Jurkat, Clone E6-1 (cell line): ENCODE measurements at regions not wholly inside any gene's neighbourhood (a gene's known extent, or its start where the extent isn't known, plus 50 kb on each side); places are given as distances from the start of the nearest gene placed in this dataset.

Experiments used
- DNase-seq: peaks from one replicate; pipeline ENCODE4 v3.0.0-alpha.2; 2011; ENCODE audit warnings: low read depth, low spot score
- H3K4me3 ChIP-seq: 2 replicates; pipeline ENCODE4 v1.5.1; 2011; ENCODE audit warnings: mild to moderate bottlenecking, low read length, control low read depth, moderate library complexity

DNA sequence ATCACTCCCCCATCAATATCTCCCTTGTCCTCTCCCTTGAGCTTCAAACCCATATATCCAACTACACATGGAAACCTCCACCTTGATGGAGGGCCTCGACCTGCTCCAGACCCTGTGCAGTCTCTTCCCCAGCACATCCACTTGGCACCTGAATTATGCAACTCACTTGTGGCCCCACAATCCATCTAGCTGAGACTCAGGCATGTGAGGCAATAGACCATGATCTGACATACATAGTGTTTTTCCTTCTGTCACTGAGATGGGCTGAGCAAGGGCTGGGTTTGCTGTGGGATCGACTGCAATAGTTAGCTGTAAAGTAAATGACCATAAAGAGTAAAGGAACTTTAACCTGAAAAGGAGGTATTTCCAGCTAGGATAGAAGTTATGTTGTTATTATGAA lies 172.9 kb upstream of the RAD23B start:
- DNase-seq, result no peak

DNA sequence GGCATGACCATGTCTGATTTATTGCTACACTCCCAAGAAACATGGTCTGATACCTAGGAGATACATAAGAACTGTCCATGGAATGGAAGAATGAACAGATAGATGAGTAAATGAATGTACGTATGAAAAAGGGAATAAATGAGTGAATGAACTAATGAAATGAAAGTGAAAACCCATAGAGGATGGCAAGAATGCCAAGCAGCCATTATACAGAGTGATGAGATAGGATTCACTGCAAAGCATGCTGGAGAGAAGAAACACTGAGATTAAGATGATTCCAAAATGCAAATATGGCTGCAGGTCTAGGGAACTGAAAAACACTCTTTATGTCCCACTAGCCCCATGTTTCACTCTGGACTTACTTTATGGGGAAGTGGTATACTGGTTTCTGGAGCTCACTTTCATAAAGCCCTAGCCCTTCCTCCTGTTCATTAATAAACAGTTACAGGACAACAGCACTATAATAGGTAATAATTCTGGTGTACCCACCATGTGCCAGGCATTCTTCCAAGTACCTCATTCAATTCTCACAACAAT lies 170.3 kb upstream of the RAD23B start:
- no peak for DNase-seq
- H3K4me3 ChIP-seq, result no peak overlapping the region

More for the DNA sequence above, 172.9 kb upstream of the RAD23B start:
- no peak overlapping the region for H3K4me3 ChIP-seq

DNA sequence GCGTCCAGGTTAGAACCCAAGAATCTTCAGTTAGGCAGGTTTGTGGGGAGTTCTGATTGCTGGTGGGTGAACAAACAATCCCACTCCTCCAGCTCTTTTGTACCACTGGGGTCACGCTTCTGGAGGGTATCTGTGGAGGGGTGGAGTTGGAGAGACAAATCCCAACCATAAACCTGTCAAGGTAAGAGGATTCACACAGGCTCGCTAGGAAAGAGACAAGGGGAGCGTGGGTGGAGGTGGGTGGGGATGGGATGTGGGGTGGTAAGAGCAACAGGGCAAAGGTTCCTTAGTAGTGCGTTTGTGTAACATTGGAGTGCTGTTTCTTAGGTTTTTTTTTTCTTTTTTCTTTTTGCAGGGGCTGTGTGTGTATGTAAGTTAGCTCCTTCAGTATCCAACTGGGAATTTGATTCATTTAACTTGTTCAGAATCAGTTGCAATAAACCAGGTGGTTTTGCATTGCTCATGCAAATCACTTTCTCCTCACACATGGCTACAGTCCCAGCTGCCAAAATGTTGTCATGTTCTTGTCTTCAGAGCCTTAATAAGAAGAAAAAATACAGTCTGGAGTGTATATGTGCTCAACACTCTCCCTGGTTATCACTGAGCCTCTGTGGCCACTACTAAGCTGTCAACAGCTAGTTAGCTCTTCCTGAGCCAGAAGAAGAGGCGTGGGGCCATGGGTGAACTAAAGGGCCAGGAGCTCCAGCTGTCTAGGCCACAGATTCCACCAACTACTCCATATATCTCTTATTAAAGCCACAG lies 164.0 kb upstream of the RAD23B start:
- DNase-seq, result no peak
- H3K4me3 ChIP-seq, result no peak overlapping the region

DNA sequence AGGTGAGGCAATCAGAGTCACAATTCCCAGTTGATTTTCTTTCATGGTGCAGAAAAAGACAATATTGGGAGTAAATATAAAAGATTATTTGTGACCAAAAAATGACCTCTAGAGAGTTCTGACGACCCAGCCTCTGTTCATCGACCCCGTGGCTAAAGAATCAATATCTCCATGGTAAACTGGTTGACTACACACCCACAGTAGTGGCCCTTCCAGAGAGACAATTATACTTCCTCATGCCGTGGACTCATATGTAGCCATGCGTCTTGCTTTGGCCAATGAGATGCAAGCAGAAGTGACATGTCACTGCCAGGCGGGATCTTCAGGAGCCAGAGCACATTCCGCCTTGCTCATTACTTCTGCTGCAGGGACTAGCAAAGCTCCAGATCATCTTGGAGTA lies 163.3 kb upstream of the RAD23B start:
- DNase-seq, result no peak
- H3K4me3 ChIP-seq, result no peak overlapping the region

DNA sequence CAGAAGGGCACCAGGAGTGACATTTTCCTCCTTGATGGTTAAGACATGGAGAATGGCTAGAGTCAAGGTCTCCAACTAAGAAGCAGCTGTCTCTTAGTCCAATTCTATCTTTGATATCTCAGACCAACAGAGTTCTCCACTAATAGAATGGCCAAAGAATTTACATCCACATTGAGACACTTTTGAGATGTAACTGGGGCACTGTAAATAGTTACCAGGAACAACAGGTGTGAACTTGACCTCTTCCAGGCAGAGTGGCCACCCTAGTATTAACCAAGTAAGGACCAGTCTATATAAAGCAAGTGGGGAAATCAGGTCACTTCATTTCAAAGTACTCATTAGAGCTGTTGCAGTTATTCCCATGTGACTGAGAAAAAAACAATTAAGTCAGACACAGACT lies 159.7 kb upstream of the RAD23B start:
- DNase-seq, result no peak

DNA sequence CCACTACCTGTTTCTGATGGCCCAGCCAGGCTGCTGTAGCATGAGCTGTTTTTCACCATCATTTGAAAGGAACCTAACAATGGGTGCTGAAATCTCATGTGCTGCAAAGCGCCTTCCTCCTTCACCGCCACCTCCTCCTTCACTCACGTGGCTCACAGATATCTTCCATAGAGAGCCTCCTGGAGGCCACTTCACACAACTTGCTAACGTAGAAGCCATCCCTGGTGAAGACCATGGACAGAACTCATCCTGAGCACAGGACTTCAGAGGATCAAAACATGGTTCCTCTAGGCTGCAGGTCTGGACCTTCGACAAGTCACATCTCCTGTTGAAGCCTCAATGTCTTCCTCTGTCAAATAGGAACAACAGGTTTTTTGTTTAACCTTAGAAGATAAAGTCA lies 155.5 kb upstream of the RAD23B start:
- no peak overlapping the region for H3K4me3 ChIP-seq
- DNase-seq, result peak; percentile 2

More for the DNA sequence above, 159.7 kb upstream of the RAD23B start:
- no peak overlapping the region for H3K4me3 ChIP-seq

DNA sequence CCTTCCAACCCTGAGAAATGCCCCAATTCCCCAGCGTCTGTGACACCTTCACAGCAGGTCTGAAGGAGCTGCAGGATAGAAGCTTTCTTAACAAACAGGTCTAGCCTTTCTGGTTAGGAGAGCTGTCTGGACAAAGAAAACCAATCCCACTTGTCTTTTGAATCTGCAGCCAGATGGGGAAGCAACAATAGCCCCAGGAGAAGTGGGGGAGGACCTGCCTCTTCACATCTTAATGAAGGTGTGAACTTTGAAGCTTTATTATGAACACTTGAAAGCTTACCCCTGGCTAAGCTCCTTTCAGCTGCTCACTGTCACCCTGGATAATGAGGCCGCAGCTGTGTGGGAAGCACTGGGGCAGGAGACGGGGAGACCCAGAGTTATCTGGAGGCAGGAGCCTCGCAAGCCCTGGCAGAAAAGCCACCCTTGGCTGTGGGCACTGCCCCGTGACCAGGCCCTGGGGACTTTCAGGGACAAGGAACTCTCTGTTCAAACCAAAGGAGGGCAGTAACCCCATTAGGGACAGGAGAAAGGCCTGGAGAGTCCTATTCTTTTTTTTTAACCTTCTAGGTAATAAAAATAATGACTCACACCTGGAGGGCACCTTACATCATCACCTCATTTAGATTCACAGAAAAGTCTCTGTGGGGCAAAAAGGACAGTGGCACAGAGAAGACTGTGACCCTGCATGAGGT lies 151.8 kb upstream of the RAD23B start:
- H3K4me3 ChIP-seq, result no peak overlapping the region
- DNase-seq, result no peak

DNA sequence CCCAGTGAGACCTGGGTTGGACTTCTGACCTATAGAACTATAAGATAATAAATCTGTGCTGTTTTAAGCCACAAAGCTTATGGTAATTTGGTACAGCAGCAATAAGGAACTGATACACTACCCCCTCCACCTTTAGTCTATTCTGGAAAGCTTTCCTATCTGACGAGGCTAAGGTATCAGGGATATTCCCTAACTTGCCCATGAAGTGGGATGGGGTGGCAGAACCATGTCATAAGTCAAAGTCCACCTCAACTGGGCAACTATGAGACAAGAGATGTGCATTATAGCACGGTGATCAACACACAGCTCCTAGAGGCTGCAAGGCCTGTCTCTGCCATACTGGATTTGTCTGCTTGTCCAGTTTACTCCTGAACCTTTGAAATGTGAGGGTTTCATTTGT lies 146.8 kb upstream of the RAD23B start:
- DNase-seq, result no peak
- H3K4me3 ChIP-seq, result no peak overlapping the region

DNA sequence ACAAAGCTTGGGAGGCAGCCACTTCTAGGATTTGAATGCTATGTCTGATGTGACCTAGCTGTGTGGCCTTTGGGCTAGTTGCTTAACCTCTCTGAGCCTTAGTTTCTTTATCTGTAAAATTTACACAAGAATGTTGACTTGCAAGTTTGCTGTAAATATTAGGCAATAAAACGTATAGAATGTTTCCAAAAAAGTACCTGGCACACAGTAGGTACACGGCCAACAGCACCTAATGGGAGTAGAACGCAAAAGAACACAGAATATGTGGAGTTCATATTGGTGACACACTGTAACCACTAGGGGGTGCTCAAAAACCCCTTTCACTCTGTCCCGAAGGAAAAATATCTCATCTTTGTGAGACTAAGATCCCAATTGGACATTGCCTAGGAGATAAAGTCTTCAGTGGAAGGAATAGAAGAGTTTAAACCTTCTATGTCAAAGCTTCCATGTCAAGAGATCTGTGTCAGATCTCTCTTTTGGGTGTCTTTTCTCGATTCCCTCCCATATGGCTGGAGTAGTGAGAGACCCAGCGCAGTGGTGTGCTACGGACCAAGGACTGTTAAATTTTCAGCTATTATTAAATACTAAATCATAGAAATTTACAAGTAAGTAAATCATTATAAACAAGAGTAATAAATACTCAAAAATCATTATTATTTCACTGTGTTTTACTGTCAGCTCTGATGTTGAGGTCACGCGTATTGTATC lies 145.4 kb upstream of the RAD23B start:
- DNase-seq, result no peak

DNA sequence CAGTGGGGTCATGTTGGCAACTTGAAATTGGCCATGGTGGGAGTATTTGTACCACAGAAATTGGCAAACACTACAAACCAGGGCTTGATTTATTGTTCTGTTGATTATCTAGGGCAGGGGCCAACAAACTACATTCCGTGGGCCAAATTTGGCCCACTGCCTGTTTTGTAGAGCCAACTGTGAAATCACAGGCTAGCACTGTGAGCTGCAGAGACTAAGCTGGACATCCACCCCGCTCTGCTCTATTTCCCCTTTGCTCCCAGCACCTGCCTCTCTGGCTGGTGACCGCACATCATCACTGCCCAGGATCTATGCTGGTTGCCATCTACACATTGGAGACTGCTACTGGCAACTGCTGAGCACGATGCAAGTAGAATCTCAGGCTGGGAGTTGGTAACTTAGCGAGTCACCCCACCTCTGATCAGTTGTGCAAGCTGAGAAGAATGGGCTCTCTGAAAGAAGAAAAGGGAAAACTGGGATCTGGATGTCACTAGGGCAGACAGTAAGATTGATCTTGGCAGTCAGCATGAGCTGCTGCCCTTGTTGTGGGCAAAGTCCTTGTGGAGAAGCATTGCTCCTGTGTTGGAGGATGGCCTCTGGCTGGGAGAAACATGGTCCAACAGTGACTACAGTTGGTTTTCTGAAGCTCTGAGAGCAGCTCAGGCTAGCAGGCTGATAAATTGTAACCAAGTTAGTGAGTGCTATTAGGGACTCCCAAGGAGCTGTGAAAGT lies 144.7 kb upstream of the RAD23B start:
- no peak for DNase-seq
- no peak overlapping the region for H3K4me3 ChIP-seq

More for the DNA sequence above, 145.4 kb upstream of the RAD23B start:
- H3K4me3 ChIP-seq, result no peak overlapping the region

DNA sequence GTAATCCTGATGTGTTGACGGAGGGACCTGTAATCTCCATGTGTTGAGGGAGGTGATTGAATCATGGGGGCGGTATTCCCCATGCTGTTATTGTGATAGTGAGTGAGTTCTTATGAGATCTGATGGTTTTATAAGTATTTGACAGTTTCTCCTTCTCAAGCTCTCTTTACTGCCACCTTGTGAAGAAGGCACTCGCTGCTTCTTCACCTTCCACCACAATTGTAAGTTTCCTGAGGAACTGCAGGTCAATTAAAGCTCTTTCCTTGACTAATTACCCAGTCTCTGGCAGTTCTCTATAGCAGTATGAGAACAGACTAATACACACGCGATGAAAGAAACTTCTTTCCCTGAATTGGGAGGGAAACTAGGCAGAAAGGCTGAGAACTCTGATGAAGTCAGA lies 141.1 kb upstream of the RAD23B start:
- peak; percentile 26 for DNase-seq
- H3K4me3 ChIP-seq, result no peak overlapping the region

DNA sequence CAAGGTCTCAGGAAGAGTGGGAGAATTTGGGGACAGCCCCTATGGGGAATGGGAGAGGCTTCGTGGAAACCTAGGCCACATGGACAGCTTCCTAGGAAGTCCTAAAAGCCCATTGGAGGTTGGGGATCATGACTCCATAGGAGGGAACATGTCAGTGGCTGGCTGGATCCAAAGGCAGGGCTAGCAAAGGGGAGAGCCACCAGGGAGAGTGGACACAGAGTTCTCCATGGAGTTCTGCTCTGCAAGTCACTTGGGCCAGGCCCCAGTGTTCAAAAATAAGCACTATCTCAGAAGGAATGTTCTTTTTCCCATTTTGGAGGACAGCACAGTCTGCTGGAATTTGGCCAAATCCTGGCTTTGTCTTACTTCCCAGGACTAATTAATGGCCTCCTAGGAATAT lies 140.6 kb upstream of the RAD23B start:
- DNase-seq, result no peak
- no peak overlapping the region for H3K4me3 ChIP-seq

DNA sequence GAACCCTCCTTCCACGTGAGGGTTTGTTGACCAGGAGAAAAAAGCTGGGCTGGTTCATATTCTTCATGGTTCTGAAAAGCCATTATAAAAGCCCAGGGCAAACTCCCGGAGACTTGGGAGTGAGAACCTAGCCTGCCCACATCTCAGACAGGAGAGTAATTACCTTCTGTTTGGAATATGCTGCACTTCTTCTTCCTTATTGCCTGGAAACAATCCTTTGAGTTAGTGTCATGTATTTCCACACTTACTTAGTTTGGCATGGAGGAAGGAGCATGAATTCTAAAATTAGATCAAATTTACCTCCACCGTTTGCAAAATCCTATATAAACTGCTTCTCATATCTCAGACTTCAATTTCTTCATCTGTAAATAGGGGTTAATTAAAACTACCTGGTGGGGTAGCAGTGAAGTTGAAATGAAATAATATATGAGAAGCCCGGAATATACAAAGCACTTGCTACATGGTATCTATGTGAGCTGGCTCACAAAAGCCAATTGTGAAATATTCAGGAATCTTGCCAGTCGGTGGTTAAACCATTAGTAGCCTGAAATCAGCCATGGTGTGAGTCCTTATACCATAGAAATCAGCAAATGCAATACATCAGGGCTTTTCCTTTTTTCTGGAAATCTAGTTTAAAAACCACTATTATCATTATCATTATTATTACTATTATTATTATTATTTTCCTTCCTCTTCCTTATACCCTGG lies 140.0 kb upstream of the RAD23B start:
- no peak overlapping the region for H3K4me3 ChIP-seq
- DNase-seq, result no peak

DNA sequence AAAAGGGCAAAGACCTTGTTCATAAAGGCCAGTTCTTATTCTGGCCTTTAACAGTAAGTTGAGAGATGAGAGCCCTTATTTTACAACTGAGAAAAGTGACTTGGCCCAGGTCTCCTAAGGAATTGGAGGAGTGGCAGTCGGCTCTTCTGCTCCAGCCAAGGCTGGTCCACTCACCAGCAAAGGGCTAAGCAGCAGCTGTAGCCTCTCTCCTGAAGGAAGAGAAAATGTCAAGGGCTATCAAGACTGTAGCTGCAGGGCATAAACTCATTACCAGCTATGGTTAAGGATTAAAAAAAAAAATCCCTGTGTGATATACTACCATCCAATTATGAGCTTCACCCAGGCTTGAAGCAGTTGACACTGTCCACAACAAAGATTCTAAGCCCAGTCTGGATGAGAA lies 138.6 kb upstream of the RAD23B start:
- no peak for DNase-seq
- no peak overlapping the region for H3K4me3 ChIP-seq

DNA sequence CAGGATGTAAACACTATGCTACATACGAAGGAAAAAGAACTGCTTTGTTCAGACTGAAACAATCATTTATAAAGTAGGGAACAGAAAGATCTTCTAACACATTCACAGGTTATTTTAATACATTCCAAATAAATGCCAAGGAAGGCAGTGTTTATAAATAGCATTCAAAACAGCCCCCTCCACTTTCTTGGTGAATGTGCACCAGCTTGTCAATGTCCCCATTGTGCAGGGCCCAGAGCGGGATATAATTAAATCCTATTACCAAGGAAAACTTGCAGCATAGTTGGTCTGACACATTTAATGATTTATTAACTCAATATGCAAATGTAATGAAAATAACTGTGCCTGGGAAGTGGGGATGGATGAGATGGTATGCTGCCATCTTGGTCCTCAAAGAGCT lies 135.9 kb upstream of the RAD23B start:
- no peak overlapping the region for H3K4me3 ChIP-seq
- no peak for DNase-seq

DNA sequence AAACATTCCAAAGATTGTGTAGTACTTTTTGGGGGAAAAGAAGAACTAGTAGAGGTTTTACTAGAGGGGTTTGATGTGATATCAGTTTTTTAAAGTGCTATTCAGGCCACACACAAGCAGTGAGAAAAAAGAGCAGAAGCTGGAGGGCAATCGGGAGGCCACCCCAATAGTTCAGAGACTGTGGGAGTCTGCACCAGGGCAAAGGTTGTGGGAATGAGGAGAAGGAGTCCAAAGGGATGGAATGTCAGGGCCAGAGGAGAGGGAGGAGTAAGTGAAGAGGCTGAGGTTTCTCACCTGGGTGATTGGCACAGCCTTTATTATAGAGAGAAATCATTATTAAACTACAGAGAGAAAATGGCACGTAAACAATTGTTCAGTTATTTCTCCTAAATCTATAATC lies 134.9 kb upstream of the RAD23B start:
- H3K4me3 ChIP-seq, result no peak overlapping the region
- DNase-seq, result no peak

DNA sequence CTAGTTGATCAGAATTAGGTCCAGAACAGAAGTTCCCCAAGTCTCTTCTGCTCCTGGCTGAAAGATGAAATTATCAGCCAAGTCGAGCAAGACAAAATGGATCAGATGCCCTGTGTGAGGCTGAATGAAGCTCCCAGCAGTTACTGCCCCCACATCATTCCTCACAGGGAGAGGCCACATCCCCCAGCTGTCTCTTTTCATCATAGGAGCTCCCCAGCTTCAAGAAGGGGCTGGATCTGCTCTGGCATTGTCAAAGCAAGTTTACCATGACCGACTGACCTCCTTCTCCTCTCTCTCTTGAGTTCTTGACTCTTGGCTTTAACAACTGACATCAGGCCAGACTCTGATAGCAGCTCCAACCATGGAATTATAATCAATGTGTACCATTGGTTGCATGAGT lies 133.3 kb upstream of the RAD23B start:
- H3K4me3 ChIP-seq, result no peak overlapping the region
- DNase-seq, result no peak

DNA sequence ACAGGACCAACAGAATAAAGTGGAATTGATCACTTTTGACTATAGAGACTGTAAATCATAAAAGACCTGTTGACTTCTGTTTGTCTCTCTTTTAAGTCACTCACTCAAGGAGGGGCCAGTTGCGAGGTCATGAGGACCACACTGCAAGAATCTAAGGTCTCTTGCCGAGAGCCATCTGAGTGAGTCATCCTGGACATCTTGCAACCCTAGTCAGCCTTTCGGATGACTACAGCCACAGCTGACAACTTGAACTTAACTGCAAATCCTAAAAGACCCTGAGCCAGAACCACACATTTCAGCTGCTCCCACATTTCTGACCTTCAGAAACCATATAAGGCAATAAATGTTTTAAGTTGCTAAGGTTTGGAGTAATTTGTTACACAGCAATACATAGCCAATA lies 129.7 kb upstream of the RAD23B start:
- no peak for DNase-seq
- H3K4me3 ChIP-seq, result no peak overlapping the region

DNA sequence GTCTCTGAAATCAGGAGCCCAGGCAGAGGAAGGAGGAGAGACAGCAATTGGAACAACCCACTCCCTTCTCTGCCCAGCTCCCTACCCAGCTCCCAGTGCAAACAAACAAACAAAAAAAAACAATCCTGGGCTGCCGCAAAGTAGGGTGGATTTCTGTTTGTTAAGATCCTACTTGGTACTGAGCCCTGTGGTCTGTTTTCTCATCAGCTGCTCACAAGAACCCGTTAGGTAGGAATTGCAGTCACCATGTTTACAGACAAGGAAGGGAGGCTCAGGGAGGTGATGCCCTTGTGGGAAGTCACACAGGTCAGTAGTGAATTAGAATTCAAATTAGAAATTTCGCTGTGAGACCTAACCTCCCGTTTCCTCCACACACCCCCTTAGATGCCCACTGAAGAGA lies 128.8 kb upstream of the RAD23B start:
- no peak overlapping the region for H3K4me3 ChIP-seq
- DNase-seq, result no peak
